Testis (tissue), 2 donors: ENCODE measurements at regions not wholly inside any gene's neighbourhood (a gene's known extent, or its start where the extent isn't known, plus 50 kb on each side); places are given as distances from the start of the nearest gene placed in this dataset.

Source experiments
- DNase-seq: peaks from one replicate; pipeline ENCODE4 v3.0.0-alpha.2; 2019
- H3K27ac ChIP-seq, 2 donors: fragments of 200-600 bp; sonication (generic); one replicate each; pipeline ENCODE4 v1.5.1; 2019
- H3K27me3 ChIP-seq: fragments of 200-600 bp; sonication (generic); one replicate; pipeline ENCODE4 v1.5.1; 2019
- H3K36me3 ChIP-seq: fragments of 200-600 bp; sonication (generic); one replicate; pipeline ENCODE4 v1.5.1; 2017; ENCODE audit warnings: low read depth; ENCODE audit errors: missing control alignments
- H3K4me1 ChIP-seq: fragments of 200-600 bp; sonication (generic); one replicate; pipeline ENCODE4 v1.5.1; 2019
- H3K4me3 ChIP-seq, 2 donors: fragments of 200-600 bp; sonication (generic); one replicate each; pipeline ENCODE4 v1.5.1; 2017 to 2019
- H3K9me3 ChIP-seq: fragments of 200-600 bp; sonication (generic); one replicate; pipeline ENCODE4 v1.5.1; 2017
- CTCF ChIP-seq, 3 experiments: fragments of 450-650 bp in 2 of 3; fragments of 200-600 bp in 1 of 3; sonication (generic) in 1 of 3; IDR thresholded peaks; one replicate each; pipeline ENCODE4 v1.5.1; 2016 to 2019; ENCODE audit warnings: antibody characterized with exemption in 3 of 3, mild to moderate bottlenecking in 2 of 3, moderate library complexity in 1 of 3
- POLR2A ChIP-seq: fragments of 450-650 bp; IDR thresholded peaks from one replicate; pipeline ENCODE4 v1.6.1; 2017; ENCODE audit warnings: antibody characterized with exemption, mild to moderate bottlenecking, moderate library complexity
- WGBS, 2 donors: methylation state at CpG; one replicate each; pipeline ENCODE4 v1.1.5; 2018; 5-methylcytosine and 5-hydroxymethylcytosine counted together
- intact Hi-C: fragments of 100-400 bp; cut with DNase I; formaldehyde crosslinking; loops from one replicate; pipeline ENCODE4 v1.15.1; 2023; ENCODE audit warnings: low total_unique reads

GRCh38 chr18:29171892-29172755 lies 995.2 kb upstream of the CDH2 start:
- TF ChIP-seq POLR2A (no peak), CTCF (IDR thresholded peaks at IDR 0.05) (no peak)
- Histone ChIP-seq H3K9me3 (no peaks in the 10 kb centered on the region), H3K4me1 (no peaks in the 10 kb centered on the region), H3K27ac (no peak overlapping the region), H3K4me3 (no peak overlapping the region), H3K27me3 (no peaks in the 10 kb centered on the region), H3K36me3 (no peaks in the 10 kb centered on the region)
- no peak for DNase-seq
- intact Hi-C loops = no loop called here
- WGBS, 2 donors = 74 to 77% methylated on average over 5 of the region's 5 CpGs

GRCh38 chr18:29169599-29169998 lies 992.7 kb upstream of the CDH2 start:
- no peak overlapping the region for H3K4me3 ChIP-seq

GRCh38 chr18:29164993-29165599 lies 988.2 kb upstream of the CDH2 start:
- no peak for DNase-seq
- H3K4me3 ChIP-seq = no peak overlapping the region
- TF ChIP-seq POLR2A = no peak
- TF ChIP-seq CTCF (IDR thresholded peaks at IDR 0.05) = no peak
- no peak overlapping the region for H3K27ac ChIP-seq
- 75 to 86% methylated on average over 3 of the region's 3 CpGs for WGBS, 2 donors
- H3K36me3 ChIP-seq = no peaks in the 10 kb centered on the region
- H3K4me1 ChIP-seq = no peaks in the 10 kb centered on the region
- H3K9me3 ChIP-seq = no peaks in the 10 kb centered on the region
- H3K27me3 ChIP-seq = no peaks in the 10 kb centered on the region
- intact Hi-C loops = no loop called here

More at GRCh38 chr18:29169599-29169998, 992.7 kb upstream of the CDH2 start:
- H3K36me3 ChIP-seq = no peaks in the 10 kb centered on the region
- no peak overlapping the region for H3K27ac ChIP-seq
- H3K4me1 ChIP-seq = no peaks in the 10 kb centered on the region
- no peak for DNase-seq
- no peaks in the 10 kb centered on the region for H3K9me3 ChIP-seq
- H3K27me3 ChIP-seq = no peaks in the 10 kb centered on the region
- intact Hi-C loops = no loop called here
- TF ChIP-seq POLR2A (no peak), CTCF (IDR thresholded peaks at IDR 0.05) (no peak)

- no peak for DNase-seq
- Histone ChIP-seq H3K4me3 (no peak overlapping the region), H3K4me1 (no peaks in the 10 kb centered on the region), H3K9me3 (no peaks in the 10 kb centered on the region), H3K36me3 (no peaks in the 10 kb centered on the region), H3K27ac (no peak overlapping the region), H3K27me3 (no peaks in the 10 kb centered on the region)
- WGBS, 2 donors = 70 to 73% methylated on average over 1 of the region's 1 CpG
- intact Hi-C loops = no loop called here
- TF ChIP-seq POLR2A (no peak), CTCF (IDR thresholded peaks at IDR 0.05) (no peak)
These were observed 987.2 kb upstream of the CDH2 start for GRCh38 chr18:29164020-29164706.
